Type B pancreatic cell (in vitro differentiated cells): ENCODE measurements at regions not wholly inside any gene's neighbourhood (a gene's known extent, or its start where the extent isn't known, plus 50 kb on each side); places are given as distances from the start of the nearest gene placed in this dataset.

Source experiments
- DNase-seq: peaks from one replicate; pipeline ENCODE4 v3.0.0; 2021; ENCODE audit warnings: mixed read lengths; ENCODE audit not compliant: unreplicated experiment; ENCODE audit errors: extremely low spot score
- H3K27ac Mint-ChIP-seq: 2 replicates; pipeline ENCODE4 v1.8.0; 2021; ENCODE audit warnings: mild to moderate bottlenecking, mixed read lengths
- H3K27me3 Mint-ChIP-seq: 2 replicates; pipeline ENCODE4 v1.8.0; 2021; ENCODE audit warnings: mixed read lengths
- H3K36me3 Mint-ChIP-seq: 2 replicates; pipeline ENCODE4 v1.8.0; 2021; ENCODE audit warnings: mixed read lengths
- H3K4me1 Mint-ChIP-seq: one replicate; pipeline ENCODE4 v1.8.0; 2021; ENCODE audit warnings: mixed read lengths; ENCODE audit not compliant: unreplicated experiment
- H3K4me3 Mint-ChIP-seq: 2 replicates; pipeline ENCODE4 v1.8.0; 2021; ENCODE audit warnings: mild to moderate bottlenecking, mixed read lengths
- H3K9me3 Mint-ChIP-seq: 2 replicates; pipeline ENCODE4 v1.8.0; 2021; ENCODE audit warnings: mixed read lengths
- TF ChIP-seq, protein P1 (sequence below): fragments of 200-600 bp; sonication (generic); conservative IDR thresholded peaks from 2 replicates; pipeline ENCODE4 v1.5.0; 2021; ENCODE audit warnings: antibody characterized with exemption, mild to moderate bottlenecking

DNA sequence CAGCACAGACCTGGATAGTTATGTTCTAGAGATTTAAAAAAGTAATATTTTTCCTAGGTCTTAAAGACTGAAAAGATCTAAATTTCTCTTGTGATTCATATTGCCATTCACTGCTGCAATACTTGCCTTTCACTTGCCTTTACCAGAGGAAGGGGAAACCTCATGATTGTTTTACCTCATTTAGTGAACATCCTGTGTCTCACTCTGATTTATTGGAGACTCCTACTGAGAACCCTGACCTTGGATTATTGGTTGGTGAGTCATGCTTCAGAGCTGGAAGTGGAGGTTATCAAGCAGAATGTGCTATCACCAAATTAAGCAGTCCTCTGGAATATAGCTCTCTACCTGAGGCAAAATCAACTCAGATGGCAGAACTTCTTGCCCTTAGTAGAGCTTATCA is 500.5 kb downstream of the TSN start:
- Mint-ChIP-seq H3K27ac (no peak overlapping the region), H3K4me1 (no peaks in the 10 kb centered on the region), H3K4me3 (no peak overlapping the region), H3K36me3 (no peaks in the 10 kb centered on the region), H3K27me3 (peaks cover 3% of the 10 kb centered on the region), H3K9me3 (no peaks in the 10 kb centered on the region)
- TF ChIP-seq, protein P1, sequence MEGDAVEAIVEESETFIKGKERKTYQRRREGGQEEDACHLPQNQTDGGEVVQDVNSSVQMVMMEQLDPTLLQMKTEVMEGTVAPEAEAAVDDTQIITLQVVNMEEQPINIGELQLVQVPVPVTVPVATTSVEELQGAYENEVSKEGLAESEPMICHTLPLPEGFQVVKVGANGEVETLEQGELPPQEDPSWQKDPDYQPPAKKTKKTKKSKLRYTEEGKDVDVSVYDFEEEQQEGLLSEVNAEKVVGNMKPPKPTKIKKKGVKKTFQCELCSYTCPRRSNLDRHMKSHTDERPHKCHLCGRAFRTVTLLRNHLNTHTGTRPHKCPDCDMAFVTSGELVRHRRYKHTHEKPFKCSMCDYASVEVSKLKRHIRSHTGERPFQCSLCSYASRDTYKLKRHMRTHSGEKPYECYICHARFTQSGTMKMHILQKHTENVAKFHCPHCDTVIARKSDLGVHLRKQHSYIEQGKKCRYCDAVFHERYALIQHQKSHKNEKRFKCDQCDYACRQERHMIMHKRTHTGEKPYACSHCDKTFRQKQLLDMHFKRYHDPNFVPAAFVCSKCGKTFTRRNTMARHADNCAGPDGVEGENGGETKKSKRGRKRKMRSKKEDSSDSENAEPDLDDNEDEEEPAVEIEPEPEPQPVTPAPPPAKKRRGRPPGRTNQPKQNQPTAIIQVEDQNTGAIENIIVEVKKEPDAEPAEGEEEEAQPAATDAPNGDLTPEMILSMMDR = no peak
- DNase-seq = no peak

DNA sequence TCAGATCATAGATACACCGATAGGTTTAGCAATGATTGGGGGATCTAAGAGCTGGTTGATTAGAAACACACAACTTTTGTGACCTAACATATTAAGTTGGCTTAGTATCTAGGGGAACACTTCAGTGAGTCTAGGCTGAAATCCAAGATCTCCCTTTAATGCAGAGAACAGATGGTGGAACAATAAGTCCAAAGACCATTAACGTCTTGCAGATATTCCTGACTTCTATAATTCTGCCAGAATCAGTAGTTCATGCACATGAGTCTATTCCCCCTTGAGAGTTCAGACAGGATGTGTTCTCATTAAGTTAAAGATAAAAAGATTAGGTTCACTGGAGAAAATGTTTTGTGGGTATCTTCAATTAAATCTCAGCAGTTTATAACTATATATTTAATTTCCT is 506.5 kb downstream of the TSN start:
- H3K27me3 Mint-ChIP-seq = no peaks in the 10 kb centered on the region
- no peak overlapping the region for H3K27ac Mint-ChIP-seq
- no peaks in the 10 kb centered on the region for H3K9me3 Mint-ChIP-seq
- no peaks in the 10 kb centered on the region for H3K4me1 Mint-ChIP-seq
- H3K36me3 Mint-ChIP-seq = no peaks in the 10 kb centered on the region
- TF ChIP-seq, protein P1 = no peak
- DNase-seq = no peak
- H3K4me3 Mint-ChIP-seq = no peak overlapping the region

DNA sequence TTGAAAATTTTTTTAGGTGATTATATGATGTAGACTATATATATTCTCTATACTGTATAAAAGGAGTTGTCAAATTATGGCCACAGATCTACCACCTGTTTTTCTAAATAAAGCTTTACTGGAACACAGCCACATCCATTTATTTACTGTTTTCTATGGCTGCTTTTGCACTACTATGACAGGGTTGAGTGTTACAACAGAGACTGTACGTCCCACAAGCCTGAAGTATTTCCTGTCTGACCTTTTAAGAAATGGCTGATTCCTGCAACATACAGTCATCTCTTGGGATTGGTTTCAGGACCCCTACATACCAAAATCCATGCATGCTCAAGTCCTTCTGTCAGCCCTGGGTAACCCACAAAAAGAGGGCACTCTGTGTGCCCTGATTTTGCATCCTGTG is 508.3 kb downstream of the TSN start:
- H3K4me3 Mint-ChIP-seq = no peak overlapping the region
- TF ChIP-seq, protein P1 = no peak
- H3K36me3 Mint-ChIP-seq = no peaks in the 10 kb centered on the region
- no peak for DNase-seq
- H3K27me3 Mint-ChIP-seq = no peaks in the 10 kb centered on the region
- no peak overlapping the region for H3K27ac Mint-ChIP-seq
- no peaks in the 10 kb centered on the region for H3K4me1 Mint-ChIP-seq
- no peaks in the 10 kb centered on the region for H3K9me3 Mint-ChIP-seq

DNA sequence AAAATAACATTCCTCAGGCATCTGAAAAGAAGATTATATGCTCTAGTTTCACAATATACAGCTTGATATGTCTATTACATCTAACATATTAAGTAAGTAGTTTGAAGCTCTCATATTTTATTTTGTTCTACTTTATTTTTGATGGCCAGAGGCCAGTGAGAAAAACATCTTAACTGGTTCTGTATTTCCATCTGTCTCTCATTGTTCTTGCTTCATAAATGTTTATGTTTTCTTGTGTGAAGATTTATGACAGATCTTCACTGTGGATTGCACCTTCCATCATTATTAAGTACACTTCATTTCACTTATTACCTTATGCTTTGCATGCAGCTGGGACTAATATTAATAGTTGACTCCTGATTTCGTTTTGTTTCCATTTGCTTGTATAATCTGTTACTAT is 511.2 kb downstream of the TSN start:
- Mint-ChIP-seq H3K36me3 (no peaks in the 10 kb centered on the region), H3K27ac (no peak overlapping the region), H3K27me3 (peaks cover 5% of the 10 kb centered on the region), H3K4me3 (no peak overlapping the region), H3K4me1 (no peaks in the 10 kb centered on the region), H3K9me3 (no peaks in the 10 kb centered on the region)
- TF ChIP-seq, protein P1 = no peak
- no peak for DNase-seq

DNA sequence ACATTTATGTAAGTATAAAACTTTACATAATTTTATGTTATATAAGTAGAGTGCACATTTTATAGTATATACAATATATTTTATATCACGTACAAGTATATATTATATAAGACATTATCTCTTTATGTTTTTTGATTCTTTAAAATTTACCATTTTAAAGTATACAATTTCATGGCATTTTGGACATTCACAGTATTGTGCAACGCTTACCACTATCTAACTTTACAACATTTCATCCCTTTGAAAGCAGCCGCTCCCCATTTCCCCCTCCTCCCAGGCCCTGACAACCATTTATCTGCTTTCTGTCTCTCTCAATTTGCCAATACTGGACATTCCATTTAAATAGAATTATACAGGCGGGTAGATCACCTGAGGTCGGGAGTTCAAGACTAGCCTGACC is 512.5 kb downstream of the TSN start:
- TF ChIP-seq, protein P1 = no peak
- DNase-seq = no peak
- no peaks in the 10 kb centered on the region for H3K9me3 Mint-ChIP-seq
- peaks cover 7% of the 10 kb centered on the region for H3K27me3 Mint-ChIP-seq
- no peaks in the 10 kb centered on the region for H3K4me1 Mint-ChIP-seq
- no peaks in the 10 kb centered on the region for H3K36me3 Mint-ChIP-seq
- no peak overlapping the region for H3K27ac Mint-ChIP-seq
- H3K4me3 Mint-ChIP-seq = no peak overlapping the region

DNA sequence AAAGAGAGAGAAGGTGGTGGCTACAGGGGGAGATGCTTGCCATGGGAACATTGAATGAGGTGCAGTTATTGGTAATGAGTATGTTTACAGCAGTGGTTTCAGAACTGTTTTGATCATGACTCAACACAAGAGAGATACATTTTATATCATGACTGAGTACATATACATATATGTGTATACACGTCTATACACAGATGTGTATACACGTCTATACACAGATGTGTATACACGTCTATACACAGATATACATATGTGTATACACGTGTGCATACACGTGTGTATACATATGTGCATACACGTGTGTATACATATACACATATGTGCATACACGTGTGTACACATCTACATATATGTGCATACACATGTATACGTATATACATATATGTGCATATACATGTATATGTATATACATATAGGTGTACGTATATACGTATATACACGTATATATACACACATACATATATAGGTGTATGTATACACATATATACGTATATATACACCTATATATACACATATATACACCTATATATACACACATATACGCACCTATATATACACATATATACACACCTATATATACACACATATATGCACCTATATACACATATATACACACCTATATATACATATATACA is 518.5 kb downstream of the TSN start:
- no peak overlapping the region for H3K4me3 Mint-ChIP-seq
- no peaks in the 10 kb centered on the region for H3K4me1 Mint-ChIP-seq
- no peak for DNase-seq
- no peak overlapping the region for H3K27ac Mint-ChIP-seq
- TF ChIP-seq, protein P1 = no peak
- no peaks in the 10 kb centered on the region for H3K9me3 Mint-ChIP-seq
- H3K27me3 Mint-ChIP-seq = peaks cover 17% of the 10 kb centered on the region
- no peaks in the 10 kb centered on the region for H3K36me3 Mint-ChIP-seq
